Osteoblast (primary cell): ENCODE measurements at regions not wholly inside any gene's neighbourhood (a gene's known extent, or its start where the extent isn't known, plus 50 kb on each side); places are given as distances from the start of the nearest gene placed in this dataset.
"Not testable (repeated sequence)": the region's sequence is repeated elsewhere in the genome, so short reads cannot be mapped to it uniquely, and the experiment has no call there.

ENCODE experiments used
- DNase-seq: peaks from one replicate; pipeline ENCODE4 v3.0.0; 2011; ENCODE audit warnings: low spot score, mixed read lengths; ENCODE audit not compliant: insufficient read length; ENCODE audit errors: missing footprints
- H2AFZ ChIP-seq: 2 replicates; pipeline ENCODE4 v1.6.0; 2011; ENCODE audit warnings: mild to moderate bottlenecking, low read length
- H3K27ac ChIP-seq: 2 replicates; pipeline ENCODE4 v1.5.1; 2011; ENCODE audit warnings: mild to moderate bottlenecking, low read depth, low read length, moderate library complexity
- H3K27me3 ChIP-seq: 2 replicates; pipeline ENCODE4 v1.6.0; 2012; ENCODE audit warnings: mild to moderate bottlenecking, control low read depth, inconsistent platforms, low read length, moderate library complexity; ENCODE audit not compliant: insufficient read depth
- H3K36me3 ChIP-seq: 2 replicates; pipeline ENCODE4 v1.5.1; 2011; ENCODE audit warnings: mild to moderate bottlenecking, low read length, control low read depth, moderate library complexity; ENCODE audit not compliant: insufficient read depth
- H3K4me1 ChIP-seq: 2 replicates; pipeline ENCODE4 v1.5.1; 2011; ENCODE audit warnings: mild to moderate bottlenecking, low read length, control low read depth, moderate library complexity; ENCODE audit not compliant: insufficient read depth
- H3K4me2 ChIP-seq: 2 replicates; pipeline ENCODE4 v1.6.0; 2011; ENCODE audit warnings: mild to moderate bottlenecking, low read length; ENCODE audit not compliant: insufficient read depth
- H3K4me3 ChIP-seq: fragments of 200-600 bp; sonication (generic); 3 replicates; pipeline ENCODE4 v1.5.1; 2012; ENCODE audit warnings: mild to moderate bottlenecking, low read length, inconsistent platforms; ENCODE audit not compliant: insufficient read depth
- H3K79me2 ChIP-seq: 2 replicates; pipeline ENCODE4 v1.6.0; 2012; ENCODE audit warnings: mild to moderate bottlenecking, low read length, control low read depth, inconsistent platforms; ENCODE audit not compliant: insufficient read depth
- H3K9me3 ChIP-seq: 2 replicates; pipeline ENCODE4 v1.5.1; 2011; ENCODE audit warnings: low read depth, low read length, control low read depth
- H4K20me1 ChIP-seq: 2 replicates; pipeline ENCODE4 v1.6.0; 2012; ENCODE audit warnings: mild to moderate bottlenecking, low read length, control low read depth; ENCODE audit not compliant: insufficient read depth
- TF ChIP-seq, protein P1 (sequence below): IDR thresholded peaks from 2 replicates; pipeline ENCODE4 v1.5.1; 2011; ENCODE audit warnings: mild to moderate bottlenecking, low read depth, low read length, moderate library complexity; ENCODE audit errors: extremely low read depth

DNA sequence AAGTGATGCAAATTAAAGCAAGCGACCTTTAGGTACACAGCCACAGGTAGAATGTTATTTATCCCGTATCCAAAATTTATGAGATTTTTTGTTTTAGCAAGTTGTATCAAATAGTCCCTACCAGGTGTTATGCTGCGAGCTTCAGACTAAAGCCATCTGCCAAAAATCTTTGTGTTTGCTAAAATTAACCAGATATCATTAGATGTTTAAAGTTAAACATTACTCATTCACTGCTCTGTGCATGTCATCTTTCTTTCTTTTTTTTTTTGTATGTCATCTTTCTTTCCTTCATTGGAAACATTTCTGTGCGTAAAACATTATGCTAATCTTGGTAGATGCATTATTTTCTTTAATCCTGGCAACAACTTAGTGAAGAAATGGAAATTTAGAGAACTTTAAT is 173.1 kb downstream of the FHIP1A start:
- DNase-seq: no peak
- H3K4me3 ChIP-seq: no peak overlapping the region
- no peaks in the 10 kb centered on the region for H3K36me3 ChIP-seq
- H2AFZ ChIP-seq: no peak overlapping the region
- H3K4me1 ChIP-seq: no peaks in the 10 kb centered on the region
- H4K20me1 ChIP-seq: no peaks in the 10 kb centered on the region
- H3K27me3 ChIP-seq: no peaks in the 10 kb centered on the region
- TF ChIP-seq, protein P1, sequence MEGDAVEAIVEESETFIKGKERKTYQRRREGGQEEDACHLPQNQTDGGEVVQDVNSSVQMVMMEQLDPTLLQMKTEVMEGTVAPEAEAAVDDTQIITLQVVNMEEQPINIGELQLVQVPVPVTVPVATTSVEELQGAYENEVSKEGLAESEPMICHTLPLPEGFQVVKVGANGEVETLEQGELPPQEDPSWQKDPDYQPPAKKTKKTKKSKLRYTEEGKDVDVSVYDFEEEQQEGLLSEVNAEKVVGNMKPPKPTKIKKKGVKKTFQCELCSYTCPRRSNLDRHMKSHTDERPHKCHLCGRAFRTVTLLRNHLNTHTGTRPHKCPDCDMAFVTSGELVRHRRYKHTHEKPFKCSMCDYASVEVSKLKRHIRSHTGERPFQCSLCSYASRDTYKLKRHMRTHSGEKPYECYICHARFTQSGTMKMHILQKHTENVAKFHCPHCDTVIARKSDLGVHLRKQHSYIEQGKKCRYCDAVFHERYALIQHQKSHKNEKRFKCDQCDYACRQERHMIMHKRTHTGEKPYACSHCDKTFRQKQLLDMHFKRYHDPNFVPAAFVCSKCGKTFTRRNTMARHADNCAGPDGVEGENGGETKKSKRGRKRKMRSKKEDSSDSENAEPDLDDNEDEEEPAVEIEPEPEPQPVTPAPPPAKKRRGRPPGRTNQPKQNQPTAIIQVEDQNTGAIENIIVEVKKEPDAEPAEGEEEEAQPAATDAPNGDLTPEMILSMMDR: no peak
- H3K27ac ChIP-seq: no peak overlapping the region
- no peaks in the 10 kb centered on the region for H3K79me2 ChIP-seq
- H3K9me3 ChIP-seq: no peaks in the 10 kb centered on the region
- H3K4me2 ChIP-seq: no peak overlapping the region

DNA sequence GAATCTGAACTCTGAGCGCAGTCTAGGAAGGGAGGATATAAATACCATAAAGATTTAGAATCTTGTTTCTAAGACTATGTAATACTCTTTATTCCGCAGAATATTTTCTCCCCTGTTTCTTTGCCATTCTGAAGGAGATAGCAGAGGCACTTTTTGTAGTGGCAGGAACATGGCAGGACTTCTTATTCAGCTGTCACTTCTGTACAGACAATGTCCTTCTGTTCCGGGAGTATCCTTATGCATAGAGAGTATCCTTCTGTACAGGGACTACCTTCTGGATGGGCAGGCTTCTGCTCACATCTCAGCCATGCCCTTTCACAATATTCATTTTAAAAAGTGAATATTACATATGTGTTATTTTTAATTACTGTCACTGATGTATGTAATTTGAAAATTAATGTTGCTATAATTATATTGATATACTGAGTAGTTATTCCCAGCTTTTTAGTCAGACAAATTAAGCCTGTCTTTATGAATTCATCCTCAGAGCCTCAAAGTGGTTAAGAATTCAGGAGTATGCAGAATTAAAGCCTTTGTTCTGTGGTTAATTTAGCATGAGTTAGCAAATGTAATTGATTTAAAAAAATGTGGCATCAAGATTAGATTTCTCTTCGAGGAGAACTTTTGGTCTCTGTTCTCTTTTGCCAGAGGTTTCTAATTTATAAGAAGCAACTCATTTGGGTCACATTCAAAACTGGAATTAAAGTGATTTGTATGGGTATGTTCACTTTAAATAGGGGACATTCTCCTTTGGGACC is 174.4 kb downstream of the FHIP1A start:
- Histone ChIP-seq H3K4me2 (no peak overlapping the region), H2AFZ (no peak overlapping the region), H3K36me3 (no peaks in the 10 kb centered on the region), H3K9me3 (no peaks in the 10 kb centered on the region), H3K27me3 (no peaks in the 10 kb centered on the region), H3K4me3 (no peak overlapping the region), H3K4me1 (no peaks in the 10 kb centered on the region), H4K20me1 (no peaks in the 10 kb centered on the region), H3K27ac (no peak overlapping the region), H3K79me2 (no peaks in the 10 kb centered on the region)
- TF ChIP-seq, protein P1: no peak
- no peak for DNase-seq

DNA sequence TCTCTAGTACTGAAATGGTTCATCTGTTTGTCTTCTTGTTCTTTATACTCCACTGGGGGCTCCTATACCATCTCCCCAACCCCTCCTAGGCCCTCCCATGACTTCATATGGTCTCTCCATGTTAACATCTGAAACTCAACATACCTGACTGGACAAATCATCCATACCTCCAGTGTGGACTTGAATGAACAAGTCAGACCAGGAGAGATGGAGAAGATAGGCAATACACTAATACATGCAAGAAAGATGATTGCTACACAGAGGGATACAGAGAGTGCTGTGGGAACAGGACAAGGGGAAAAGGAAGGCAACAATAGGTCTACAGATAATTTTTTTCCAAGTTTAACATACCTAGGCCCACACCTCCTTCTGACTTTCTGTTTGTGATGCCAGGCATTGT is 175.1 kb downstream of the FHIP1A start:
- Histone ChIP-seq H4K20me1 (no peaks in the 10 kb centered on the region), H3K4me1 (no peaks in the 10 kb centered on the region), H3K27me3 (no peaks in the 10 kb centered on the region), H2AFZ (no peak overlapping the region), H3K4me3 (no peak overlapping the region), H3K36me3 (no peaks in the 10 kb centered on the region), H3K4me2 (no peak overlapping the region), H3K79me2 (no peaks in the 10 kb centered on the region), H3K9me3 (no peaks in the 10 kb centered on the region), H3K27ac (no peak overlapping the region)
- no peak for DNase-seq
- TF ChIP-seq, protein P1: no peak

DNA sequence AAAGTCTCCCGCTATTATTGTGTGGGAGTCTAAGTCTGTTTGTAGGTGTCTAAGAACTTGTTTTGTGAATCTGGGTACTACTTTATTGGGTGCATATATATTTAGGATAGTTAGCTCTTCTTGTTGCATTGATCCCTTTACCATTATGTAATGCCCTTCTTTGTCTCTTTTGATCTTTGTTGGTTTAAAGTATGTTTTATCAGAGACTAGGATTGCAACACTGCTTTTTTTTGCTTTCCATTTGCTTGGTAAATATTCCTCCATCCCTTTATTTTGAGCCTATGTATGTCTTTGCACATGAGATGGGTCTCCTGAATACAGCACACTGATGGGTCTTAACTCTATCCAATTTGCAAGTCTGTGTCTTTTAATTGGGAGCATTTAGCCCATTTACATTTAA is 165.2 kb downstream of the GATB start:
- H3K4me2 ChIP-seq, H3K79me2 ChIP-seq, H3K4me3 ChIP-seq, H2AFZ ChIP-seq, H4K20me1 ChIP-seq, H3K9me3 ChIP-seq, H3K4me1 ChIP-seq, H3K27ac ChIP-seq, H3K36me3 ChIP-seq, DNase-seq, H3K27me3 ChIP-seq: not testable (repeated sequence)

DNA sequence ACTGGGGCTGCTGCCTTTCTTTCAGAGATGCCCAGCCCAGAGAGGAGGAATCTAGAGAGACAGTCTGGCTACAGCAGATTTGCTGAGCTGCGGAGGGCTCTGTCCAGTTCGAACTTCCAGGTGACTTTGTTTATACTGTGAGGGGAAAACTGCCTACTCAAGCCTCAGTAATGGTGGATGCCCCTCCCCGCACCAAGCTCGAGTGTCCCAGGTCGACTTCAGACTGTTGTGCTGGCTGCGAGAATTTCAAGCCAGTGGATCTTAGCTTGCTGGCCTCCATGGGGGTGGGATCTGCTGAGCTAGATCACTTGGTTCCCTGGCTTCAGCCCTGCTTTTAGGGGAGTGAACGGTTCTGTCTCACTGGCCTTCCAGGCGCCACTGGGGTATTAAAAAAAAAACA is 163.1 kb downstream of the GATB start:
- not testable (repeated sequence) for H3K4me3 ChIP-seq, H3K36me3 ChIP-seq, H3K27ac ChIP-seq, DNase-seq, H4K20me1 ChIP-seq, H2AFZ ChIP-seq, H3K9me3 ChIP-seq, H3K27me3 ChIP-seq, H3K79me2 ChIP-seq, H3K4me1 ChIP-seq, H3K4me2 ChIP-seq
